Fibroblast of lung (primary cell): ENCODE measurements at regions not wholly inside any gene's neighbourhood (a gene's known extent, or its start where the extent isn't known, plus 50 kb on each side); places are given as distances from the start of the nearest gene placed in this dataset.
"Not testable (repeated sequence)": the region's sequence is repeated elsewhere in the genome, so short reads cannot be mapped to it uniquely, and the experiment has no call there.

Source experiments
- DNase-seq, 2 donors: peaks; one replicate each; pipeline versions ENCODE4 v3.0.0 to v3.0.0-alpha.2; 2010; ENCODE audit warnings: low read depth in 2 of 2
- H2AFZ ChIP-seq: 2 replicates; pipeline ENCODE4 v1.5.1; 2012; ENCODE audit warnings: low read length, control low read depth, inconsistent platforms
- H3K27ac ChIP-seq: 2 replicates; pipeline ENCODE4 v1.5.1; 2011; ENCODE audit warnings: low read length, control low read depth; ENCODE audit not compliant: insufficient read depth
- H3K27me3 ChIP-seq: 2 replicates; pipeline ENCODE4 v1.5.1; 2011; ENCODE audit warnings: mild to moderate bottlenecking, low read length; ENCODE audit not compliant: control insufficient read depth, insufficient read depth
- H3K36me3 ChIP-seq: 2 replicates; pipeline ENCODE4 v1.5.1; 2011; ENCODE audit warnings: low read length; ENCODE audit not compliant: control insufficient read depth, insufficient read depth
- H3K4me1 ChIP-seq: 2 replicates; pipeline ENCODE4 v1.5.1; 2011; ENCODE audit warnings: low read length; ENCODE audit not compliant: control insufficient read depth, insufficient read depth; ENCODE audit errors: extremely low read depth
- H3K4me2 ChIP-seq: 2 replicates; pipeline ENCODE4 v1.5.1; 2011; ENCODE audit warnings: low read length, control low read depth; ENCODE audit not compliant: insufficient read depth; ENCODE audit errors: extremely low read depth
- H3K4me3 ChIP-seq, 4 experiments: fragments of 200-600 bp in 1 of 4; sonication (generic) in 1 of 4; replicated peaks in 1 of 4; 2 replicates each; pipeline ENCODE4 v1.5.1; 2011 to 2016; ENCODE audit warnings: low read length in 4 of 4, low read depth in 3 of 4, mild to moderate bottlenecking in 3 of 4, control low read depth in 2 of 4, inconsistent platforms in 1 of 4, mixed read lengths in 1 of 4; ENCODE audit not compliant: insufficient read depth in 1 of 4; ENCODE audit errors: control extremely low read depth in 1 of 4
- H3K79me2 ChIP-seq: 2 replicates; pipeline ENCODE4 v1.5.1; 2012; ENCODE audit warnings: mild to moderate bottlenecking, low read length, inconsistent platforms; ENCODE audit not compliant: control insufficient read depth, insufficient read depth
- H3K9ac ChIP-seq: 2 replicates; pipeline ENCODE4 v1.5.1; 2011; ENCODE audit warnings: mild to moderate bottlenecking, low read length, control low read depth; ENCODE audit not compliant: insufficient read depth
- H3K9me3 ChIP-seq: 2 replicates; pipeline ENCODE4 v1.5.1; 2012; ENCODE audit warnings: low read depth, low read length; ENCODE audit not compliant: control insufficient read depth, insufficient read depth
- H4K20me1 ChIP-seq: 2 replicates; pipeline ENCODE4 v1.5.1; 2011; ENCODE audit warnings: low read length; ENCODE audit not compliant: control insufficient read depth, insufficient read depth; ENCODE audit errors: extremely low read depth
- CTCF ChIP-seq, 2 donors: IDR thresholded peaks in 1 of 2; conservative IDR thresholded peaks in 1 of 2; 1 replicate in 1 of 2; 2 replicates in 1 of 2; pipeline ENCODE4 v1.5.1; 2011 to 2012; ENCODE audit warnings: low read length in 2 of 2, control low read depth in 1 of 2, inconsistent platforms in 1 of 2, low read depth in 1 of 2, mild to moderate bottlenecking in 1 of 2
- EZH2 ChIP-seq: IDR thresholded peaks from 2 replicates; pipeline ENCODE4 v1.5.1; 2012; ENCODE audit warnings: low read length, control low read depth, mild to moderate bottlenecking; ENCODE audit errors: missing control alignments

DNA sequence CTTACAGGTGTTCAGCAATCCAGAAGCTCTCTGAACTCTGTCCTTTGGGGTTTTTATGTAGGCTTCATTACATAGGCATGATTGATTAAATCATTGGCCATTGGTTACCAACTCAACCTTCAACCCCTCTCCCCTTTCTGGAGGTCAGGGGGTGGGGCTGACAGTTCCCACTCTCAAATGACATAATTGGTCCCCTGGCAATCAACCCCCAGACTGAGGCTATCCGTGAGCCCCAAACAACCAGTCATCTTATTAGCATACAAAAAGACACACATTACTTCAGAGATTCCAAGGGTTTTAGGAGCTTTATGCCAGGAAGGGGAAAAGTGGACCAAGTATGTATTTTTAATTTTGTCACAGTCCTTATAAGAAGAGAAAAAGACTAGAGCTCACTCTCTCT lies 92.1 kb downstream of the ZNF467 start:
- Histone ChIP-seq H3K4me1 (no peaks in the 10 kb centered on the region), H3K4me3 (no peak overlapping the region), H4K20me1 (no peaks in the 10 kb centered on the region), H3K79me2 (no peaks in the 10 kb centered on the region), H3K9me3 (no peaks in the 10 kb centered on the region), H3K27ac (no peak overlapping the region), H2AFZ (no peak overlapping the region), H3K4me2 (no peak overlapping the region), H3K36me3 (no peaks in the 10 kb centered on the region), H3K9ac (no peak overlapping the region), H3K27me3 (no peaks in the 10 kb centered on the region)
- DNase-seq = no peak
- TF ChIP-seq EZH2 (no peak), CTCF (conservative IDR thresholded peaks at IDR 0.05 in 1 of 2, IDR thresholded peaks at IDR 0.05 in 1 of 2; ENCODE audit: low read depth in 1 of 2, low read length in 2 of 2) (no peak)

DNA sequence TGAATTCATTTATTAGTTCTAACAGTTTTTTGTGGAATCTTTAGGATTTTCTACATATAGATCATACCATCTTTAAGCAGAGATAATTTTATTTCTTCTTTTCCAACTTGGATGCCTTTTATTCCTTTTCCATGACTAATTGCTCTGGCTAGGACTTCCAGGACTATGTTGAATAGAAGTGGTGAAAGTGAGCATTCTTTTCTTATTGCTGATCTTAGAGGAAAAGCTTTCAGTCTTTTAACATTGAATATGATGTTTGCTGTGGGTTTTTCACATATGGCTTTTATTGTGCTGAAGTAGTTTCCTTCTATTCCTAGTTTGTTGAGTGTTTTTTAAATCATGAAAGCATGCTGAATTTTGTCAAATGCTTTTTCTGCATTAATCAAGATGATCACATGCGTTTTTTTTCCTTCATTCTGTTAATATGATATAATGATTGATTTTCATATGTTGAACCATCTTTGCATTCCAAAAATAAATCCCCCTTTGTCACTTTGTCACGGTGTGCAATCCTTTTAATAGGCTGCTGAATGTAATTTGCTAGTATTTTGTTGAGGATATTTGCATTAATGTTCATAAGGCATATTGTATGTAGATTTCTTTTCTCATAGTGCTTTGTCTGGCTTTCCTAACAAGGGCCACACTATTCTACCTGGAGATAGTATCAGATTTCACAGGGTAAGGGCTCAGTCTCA lies 92.9 kb downstream of the ZNF467 start:
- peak in 1 of 2 donors; percentile 46 for DNase-seq
- H3K36me3 ChIP-seq = no peaks in the 10 kb centered on the region
- H3K9ac ChIP-seq = no peak overlapping the region
- no peak overlapping the region for H3K4me3 ChIP-seq
- H3K4me2 ChIP-seq = no peak overlapping the region
- H2AFZ ChIP-seq = no peak overlapping the region
- no peaks in the 10 kb centered on the region for H4K20me1 ChIP-seq
- H3K27ac ChIP-seq = no peak overlapping the region
- no peaks in the 10 kb centered on the region for H3K79me2 ChIP-seq
- no peaks in the 10 kb centered on the region for H3K4me1 ChIP-seq
- H3K27me3 ChIP-seq = no peaks in the 10 kb centered on the region
- H3K9me3 ChIP-seq = no peaks in the 10 kb centered on the region
- TF ChIP-seq CTCF (conservative IDR thresholded peaks at IDR 0.05 in 1 of 2, IDR thresholded peaks at IDR 0.05 in 1 of 2; ENCODE audit: low read depth in 1 of 2, low read length in 2 of 2) (no peak), EZH2 (no peak)

DNA sequence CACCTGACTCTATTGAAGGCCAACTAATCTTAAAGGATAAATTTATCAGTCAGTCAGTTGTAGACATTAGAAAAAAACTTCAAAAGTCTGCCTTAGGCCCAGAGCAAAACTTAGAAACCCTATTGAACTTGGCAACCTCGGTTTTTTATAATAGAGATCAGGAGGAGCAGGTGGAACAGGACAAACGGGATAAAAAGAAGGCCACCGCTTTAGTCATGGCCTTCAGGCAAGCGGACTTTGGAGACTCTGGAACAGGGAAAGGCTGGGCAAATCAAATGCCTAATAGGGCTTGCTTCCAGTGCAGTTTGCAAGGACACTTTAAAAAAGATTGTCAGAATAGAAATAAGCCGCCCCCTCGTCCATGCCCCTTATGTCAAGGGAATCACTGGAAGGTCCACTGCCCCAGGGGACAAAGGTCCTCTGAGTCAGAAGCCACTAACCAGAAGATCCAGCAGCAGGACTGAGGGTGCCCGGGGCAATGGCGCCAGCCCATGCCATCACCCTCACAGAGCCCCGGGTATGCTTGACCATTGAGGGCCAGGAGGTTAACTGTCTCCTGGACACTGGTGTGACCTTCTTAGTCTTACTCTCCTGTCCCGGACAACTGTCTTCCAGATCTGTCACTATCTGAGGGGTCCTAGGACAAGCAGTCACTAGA lies 98.5 kb downstream of the ZNF467 start:
- not testable (repeated sequence) for H3K4me3 ChIP-seq, H3K27me3 ChIP-seq, H3K79me2 ChIP-seq, H3K36me3 ChIP-seq, H3K9me3 ChIP-seq, H3K9ac ChIP-seq, H3K4me1 ChIP-seq, H4K20me1 ChIP-seq, H3K4me2 ChIP-seq, H2AFZ ChIP-seq, DNase-seq, H3K27ac ChIP-seq
